Testis (tissue), 2 donors: ENCODE measurements at regions not wholly inside any gene's neighbourhood (a gene's known extent, or its start where the extent isn't known, plus 50 kb on each side); places are given as distances from the start of the nearest gene placed in this dataset.

ENCODE experiments used
- POLR2A ChIP-seq: fragments of 450-650 bp; IDR thresholded peaks from one replicate; pipeline ENCODE4 v1.6.1; 2017; ENCODE audit warnings: antibody characterized with exemption, mild to moderate bottlenecking, moderate library complexity
- TF ChIP-seq, protein P1 (sequence below), 3 experiments: fragments of 450-650 bp in 2 of 3; fragments of 200-600 bp in 1 of 3; sonication (generic) in 1 of 3; IDR thresholded peaks; one replicate each; pipeline ENCODE4 v1.5.1; 2016 to 2019; ENCODE audit warnings: antibody characterized with exemption in 3 of 3, mild to moderate bottlenecking in 2 of 3, moderate library complexity in 1 of 3

- TF ChIP-seq, protein P1, sequence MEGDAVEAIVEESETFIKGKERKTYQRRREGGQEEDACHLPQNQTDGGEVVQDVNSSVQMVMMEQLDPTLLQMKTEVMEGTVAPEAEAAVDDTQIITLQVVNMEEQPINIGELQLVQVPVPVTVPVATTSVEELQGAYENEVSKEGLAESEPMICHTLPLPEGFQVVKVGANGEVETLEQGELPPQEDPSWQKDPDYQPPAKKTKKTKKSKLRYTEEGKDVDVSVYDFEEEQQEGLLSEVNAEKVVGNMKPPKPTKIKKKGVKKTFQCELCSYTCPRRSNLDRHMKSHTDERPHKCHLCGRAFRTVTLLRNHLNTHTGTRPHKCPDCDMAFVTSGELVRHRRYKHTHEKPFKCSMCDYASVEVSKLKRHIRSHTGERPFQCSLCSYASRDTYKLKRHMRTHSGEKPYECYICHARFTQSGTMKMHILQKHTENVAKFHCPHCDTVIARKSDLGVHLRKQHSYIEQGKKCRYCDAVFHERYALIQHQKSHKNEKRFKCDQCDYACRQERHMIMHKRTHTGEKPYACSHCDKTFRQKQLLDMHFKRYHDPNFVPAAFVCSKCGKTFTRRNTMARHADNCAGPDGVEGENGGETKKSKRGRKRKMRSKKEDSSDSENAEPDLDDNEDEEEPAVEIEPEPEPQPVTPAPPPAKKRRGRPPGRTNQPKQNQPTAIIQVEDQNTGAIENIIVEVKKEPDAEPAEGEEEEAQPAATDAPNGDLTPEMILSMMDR (IDR thresholded peaks at IDR 0.05), result no peak
- no peak for TF ChIP-seq POLR2A
These were observed 583.2 kb downstream of the EPHA3 start for GRCh38 chr3:89690646-89691045.
